ENCODE measurements at regions not wholly inside any gene's neighbourhood (a gene's known extent, or its start where the extent isn't known, plus 50 kb on each side); places are given as distances from the start of the nearest gene placed in this dataset.

- FAIRE-seq (peak; percentile 78), DNase-seq (ENCODE audit: insufficient read length, low spot score) (no peak)
- TF ChIP-seq PAX5 (IDR thresholded peaks at IDR 0.05; ENCODE audit: insufficient read depth, low read length, severe bottlenecking) (no peak), TAF1 (IDR thresholded peaks at IDR 0.05; ENCODE audit: low read depth, low read length) (no peak), POLR2A (IDR thresholded peaks at IDR 0.05; ENCODE audit: low read depth, low read length) (no peak), POU2F2 (IDR thresholded peaks at IDR 0.05; ENCODE audit: low read depth, low read length) (no peak), POLR2AphosphoS5 (IDR thresholded peaks at IDR 0.05; ENCODE audit: low read depth, low read length) (no peak), SPI1 (IDR thresholded peaks at IDR 0.05; ENCODE audit: low read depth, low read length) (no peak)
These were observed 76.6 kb downstream of the UNCX start for GRCh38 chr7:1309290-1309689.

DNA sequence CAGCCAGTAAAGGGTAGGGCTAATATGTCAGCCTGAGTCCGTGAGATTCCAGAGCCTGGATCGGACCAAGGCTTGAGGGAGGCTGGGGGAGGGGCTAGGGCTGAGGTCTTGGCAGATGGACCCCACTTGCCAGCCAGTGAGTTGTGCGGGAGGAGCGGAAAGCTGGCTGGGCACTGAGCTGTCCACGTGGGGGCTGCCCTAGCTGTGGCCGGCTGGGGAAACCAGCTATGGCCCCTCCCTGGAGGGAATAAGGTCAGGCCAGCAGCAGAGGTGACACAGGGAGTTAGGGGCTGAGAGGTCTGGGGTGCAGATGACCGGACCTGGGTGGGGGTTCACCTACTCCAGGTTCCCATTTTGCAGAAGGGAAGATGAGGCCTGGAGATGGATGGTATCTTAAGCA, 77.3 kb downstream of the UNCX start:
- no peak for FAIRE-seq

DNA sequence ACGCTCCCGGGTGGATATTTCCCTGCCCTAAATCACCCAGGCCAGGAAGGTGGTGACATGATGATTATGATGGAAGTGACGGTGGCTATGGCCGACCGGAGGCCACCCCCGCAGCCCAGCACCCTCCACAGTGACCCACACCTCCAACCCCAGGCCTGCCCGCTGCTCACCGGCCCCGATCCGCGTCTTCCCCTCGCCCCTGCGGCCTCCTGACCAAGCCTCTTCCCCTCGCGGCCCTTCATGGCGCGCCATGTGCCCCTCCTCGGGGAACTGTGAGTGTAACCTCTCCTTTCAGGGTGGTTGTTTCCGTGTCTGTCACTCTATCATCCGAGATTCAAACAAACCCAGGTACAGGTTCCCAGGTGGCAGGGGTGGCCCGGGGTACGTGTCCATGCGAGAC, 78.3 kb downstream of the UNCX start:
- TF ChIP-seq SPI1 (IDR thresholded peaks at IDR 0.05; ENCODE audit: low read depth, low read length), result no peak
- DNase-seq (ENCODE audit: insufficient read length, low spot score) (no peak), FAIRE-seq (no peak)

More for the DNA sequence above, 77.3 kb downstream of the UNCX start:
- DNase-seq (ENCODE audit: insufficient read length, low spot score), result no peak
- no peak for TF ChIP-seq PAX5 (IDR thresholded peaks at IDR 0.05; ENCODE audit: insufficient read depth, low read length, severe bottlenecking)
- no peak for TF ChIP-seq TAF1 (IDR thresholded peaks at IDR 0.05; ENCODE audit: low read depth, low read length)

- TF ChIP-seq POLR2AphosphoS5 (IDR thresholded peaks at IDR 0.05; ENCODE audit: low read depth, low read length) (no peak), SPI1 (IDR thresholded peaks at IDR 0.05; ENCODE audit: low read depth, low read length) (no peak), POLR2A (IDR thresholded peaks at IDR 0.05; ENCODE audit: low read depth, low read length) (no peak), TAF1 (IDR thresholded peaks at IDR 0.05; ENCODE audit: low read depth, low read length) (no peak), PAX5 (IDR thresholded peaks at IDR 0.05; ENCODE audit: insufficient read depth, low read length, severe bottlenecking) (no peak), POU2F2 (IDR thresholded peaks at IDR 0.05; ENCODE audit: low read depth, low read length) (no peak)
- DNase-seq (ENCODE audit: insufficient read length, low spot score), result no peak
- FAIRE-seq, result no peak
These were observed 78.9 kb downstream of the UNCX start for GRCh38 chr7:1311406-1312135.

DNA sequence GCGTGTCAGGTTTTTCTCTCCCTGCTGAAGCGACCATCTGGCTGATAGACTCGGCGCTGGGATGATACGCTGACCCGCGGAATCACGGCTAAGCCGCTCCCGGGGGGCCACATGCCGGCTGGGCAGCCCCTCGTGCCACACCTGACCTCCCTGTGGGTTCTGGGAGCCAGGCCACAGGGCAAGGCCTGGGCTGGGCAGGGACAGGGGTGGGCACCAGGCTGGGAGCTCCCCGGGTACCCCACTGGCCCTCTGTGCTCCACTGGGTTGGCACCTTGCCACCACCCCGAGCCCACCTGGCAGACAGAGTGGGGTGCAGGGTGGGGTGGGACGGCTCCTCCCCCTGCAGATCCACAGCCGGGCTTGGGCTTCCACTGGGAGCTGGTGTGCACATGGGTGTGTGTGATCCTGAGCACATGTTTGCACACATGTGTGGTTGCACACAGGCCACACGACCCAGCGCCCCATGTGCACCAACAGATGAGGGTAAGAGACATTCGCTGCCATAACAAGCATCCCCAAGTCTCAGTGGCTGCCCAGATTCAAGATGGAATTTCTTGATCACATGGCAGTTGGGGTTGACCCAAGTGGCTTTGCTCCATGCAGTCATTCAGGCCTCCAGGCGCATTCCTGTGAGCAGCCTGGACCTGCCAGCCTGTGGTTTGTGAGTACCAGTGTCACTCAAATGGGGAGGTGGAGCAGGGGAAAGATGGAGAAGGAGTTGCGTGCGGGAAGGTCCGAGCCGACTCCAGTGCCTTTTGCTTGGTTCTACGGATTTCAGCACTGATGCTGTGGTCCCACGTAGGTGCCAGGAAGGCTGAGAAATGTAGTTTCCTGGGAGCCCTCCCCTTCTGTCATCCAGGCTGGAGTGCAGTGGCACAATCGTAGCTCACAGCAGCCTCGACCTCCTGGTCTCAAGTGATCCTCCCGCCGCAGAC, 79.7 kb downstream of the UNCX start:
- FAIRE-seq (no peak), DNase-seq (ENCODE audit: insufficient read length, low spot score) (no peak)
- TF ChIP-seq PAX5 (IDR thresholded peaks at IDR 0.05; ENCODE audit: insufficient read depth, low read length, severe bottlenecking), result no peak
- TF ChIP-seq TAF1 (IDR thresholded peaks at IDR 0.05; ENCODE audit: low read depth, low read length), result no peak

DNA sequence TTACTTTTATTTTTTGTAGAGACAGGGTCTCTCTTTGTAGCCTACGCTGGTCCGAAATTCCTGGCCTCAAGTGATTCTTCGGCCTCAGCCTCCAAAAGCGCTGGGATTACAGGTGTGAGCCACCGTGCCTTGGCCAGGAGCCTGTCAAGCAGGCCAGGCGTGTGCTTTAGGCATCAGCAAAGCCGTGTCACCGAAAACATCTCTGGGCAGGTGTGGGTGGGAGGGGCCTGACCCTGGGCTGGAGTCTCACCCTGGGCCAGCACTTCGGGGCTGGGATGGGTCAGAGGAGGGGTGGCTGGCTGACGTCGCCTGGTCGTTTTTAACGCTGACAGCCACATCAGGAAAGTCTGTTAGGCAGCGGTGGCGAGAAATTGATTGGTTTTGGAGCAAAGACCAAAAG, 80.9 kb downstream of the UNCX start:
- no peak for DNase-seq (ENCODE audit: insufficient read length, low spot score)
- no peak for FAIRE-seq
- TF ChIP-seq POLR2A (IDR thresholded peaks at IDR 0.05; ENCODE audit: low read depth, low read length) (no peak), PAX5 (IDR thresholded peaks at IDR 0.05; ENCODE audit: insufficient read depth, low read length, severe bottlenecking) (no peak), TAF1 (IDR thresholded peaks at IDR 0.05; ENCODE audit: low read depth, low read length) (no peak), POU2F2 (IDR thresholded peaks at IDR 0.05; ENCODE audit: low read depth, low read length) (no peak), POLR2AphosphoS5 (IDR thresholded peaks at IDR 0.05; ENCODE audit: low read depth, low read length) (no peak), SPI1 (IDR thresholded peaks at IDR 0.05; ENCODE audit: low read depth, low read length) (no peak)

DNA sequence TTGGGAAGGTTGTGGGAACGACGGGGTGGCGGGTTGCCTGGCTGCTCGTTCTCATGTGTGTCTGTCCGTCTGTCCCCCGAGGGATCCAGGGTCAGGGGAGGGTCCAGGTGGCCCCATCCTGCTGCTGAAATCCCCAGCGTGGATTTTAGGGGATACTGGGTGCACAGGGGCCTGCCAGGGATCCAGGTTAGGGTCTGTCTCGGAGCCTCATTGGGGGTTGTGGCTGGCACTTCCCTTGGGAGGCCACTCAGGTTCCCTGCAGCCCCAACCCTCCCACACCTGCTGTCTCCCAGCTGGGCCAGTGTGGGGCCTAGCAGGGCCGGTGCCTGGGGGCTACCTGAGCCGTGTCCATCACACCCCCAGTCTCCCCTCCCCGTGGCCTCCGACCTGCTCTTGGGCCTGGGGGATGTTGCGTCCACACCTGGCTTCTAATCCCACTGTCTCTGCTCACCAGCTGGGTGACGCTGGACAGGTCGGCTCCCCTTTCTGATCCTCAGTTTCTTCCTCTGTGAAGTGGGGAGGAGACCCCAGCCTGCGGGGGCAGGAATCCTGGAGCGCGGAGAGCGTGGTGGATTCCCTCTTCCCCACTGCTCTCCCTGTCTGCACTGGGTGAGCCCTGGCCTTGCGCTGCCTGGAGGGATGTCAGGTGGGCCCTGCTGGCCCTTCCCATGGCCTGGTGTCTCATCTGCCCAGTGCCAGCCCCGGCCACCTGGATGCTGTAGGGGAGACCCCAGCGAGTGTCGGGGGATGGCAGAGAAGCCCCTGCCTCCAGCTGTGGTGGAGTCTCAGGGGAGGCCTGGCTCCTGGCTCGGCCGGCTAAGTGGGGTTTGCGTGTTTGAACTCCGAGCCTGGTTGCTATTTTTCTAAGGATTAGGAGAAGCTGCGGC, 81.6 kb downstream of the UNCX start:
- no peak for FAIRE-seq
- TF ChIP-seq SPI1 (IDR thresholded peaks at IDR 0.05; ENCODE audit: low read depth, low read length) (no peak), POLR2AphosphoS5 (IDR thresholded peaks at IDR 0.05; ENCODE audit: low read depth, low read length) (no peak), POU2F2 (IDR thresholded peaks at IDR 0.05; ENCODE audit: low read depth, low read length) (no peak), TAF1 (IDR thresholded peaks at IDR 0.05; ENCODE audit: low read depth, low read length) (no peak), POLR2A (IDR thresholded peaks at IDR 0.05; ENCODE audit: low read depth, low read length) (no peak), PAX5 (IDR thresholded peaks at IDR 0.05; ENCODE audit: insufficient read depth, low read length, severe bottlenecking) (no peak)
- no peak for DNase-seq (ENCODE audit: insufficient read length, low spot score)

DNA sequence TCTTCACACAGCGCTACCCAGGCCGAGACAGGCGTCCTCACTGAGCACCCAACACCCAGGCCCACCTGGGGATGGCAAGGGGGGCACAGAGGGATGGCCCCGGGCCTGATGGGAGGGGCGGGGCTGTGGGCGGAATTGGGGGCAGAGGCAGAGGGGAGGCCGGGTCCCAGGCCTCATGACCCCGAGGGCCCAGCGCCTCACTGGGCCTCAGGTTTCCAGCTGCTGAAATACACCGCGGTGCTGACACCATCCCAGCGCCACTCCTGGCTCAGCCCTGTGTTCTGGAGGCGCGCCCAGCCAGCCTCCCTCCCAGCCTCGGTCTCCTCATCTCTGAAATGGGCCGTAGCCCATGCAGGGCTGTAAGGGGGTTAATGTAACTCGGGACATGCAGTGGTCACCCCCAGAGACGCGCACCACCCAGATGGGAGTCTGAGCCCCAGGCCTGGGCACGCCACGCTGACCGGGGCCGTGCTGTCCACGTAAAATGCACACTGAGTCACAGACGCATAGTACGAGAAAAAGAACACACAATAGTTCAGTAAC, 82.3 kb downstream of the UNCX start:
- no peak for FAIRE-seq
- no peak for DNase-seq (ENCODE audit: insufficient read length, low spot score)
- TF ChIP-seq SPI1 (IDR thresholded peaks at IDR 0.05; ENCODE audit: low read depth, low read length) (no peak), PAX5 (IDR thresholded peaks at IDR 0.05; ENCODE audit: insufficient read depth, low read length, severe bottlenecking) (no peak), POLR2A (IDR thresholded peaks at IDR 0.05; ENCODE audit: low read depth, low read length) (no peak), TAF1 (IDR thresholded peaks at IDR 0.05; ENCODE audit: low read depth, low read length) (no peak), POLR2AphosphoS5 (IDR thresholded peaks at IDR 0.05; ENCODE audit: low read depth, low read length) (no peak)

DNA sequence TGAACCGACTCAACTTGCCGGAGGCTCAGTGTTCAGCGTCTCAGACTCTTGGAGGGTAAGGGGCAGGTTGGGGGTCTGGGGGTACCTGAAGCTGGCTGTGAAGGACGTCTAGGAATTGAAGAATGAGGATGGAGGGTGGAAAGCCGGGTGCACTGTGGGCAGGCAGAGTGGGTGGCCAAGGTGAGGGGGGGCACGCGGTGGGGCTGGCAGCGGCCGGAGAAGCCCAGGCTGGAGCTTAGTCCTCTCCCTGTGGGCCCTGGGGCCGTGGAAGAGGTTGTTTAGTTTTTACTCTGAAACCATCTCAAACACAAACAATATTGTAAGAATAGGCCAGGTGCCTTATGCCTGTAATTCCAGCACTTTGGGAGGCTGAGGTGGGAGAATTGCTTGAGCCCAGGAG, 83.4 kb downstream of the UNCX start:
- DNase-seq (ENCODE audit: insufficient read length, low spot score), result no peak
- FAIRE-seq, result no peak
- no peak for TF ChIP-seq SPI1 (IDR thresholded peaks at IDR 0.05; ENCODE audit: low read depth, low read length)

Measured in GM12891 (cell line).